ENCODE measurements at regions not wholly inside any gene's neighbourhood (a gene's known extent, or its start where the extent isn't known, plus 50 kb on each side); places are given as distances from the start of the nearest gene placed in this dataset.

DNA sequence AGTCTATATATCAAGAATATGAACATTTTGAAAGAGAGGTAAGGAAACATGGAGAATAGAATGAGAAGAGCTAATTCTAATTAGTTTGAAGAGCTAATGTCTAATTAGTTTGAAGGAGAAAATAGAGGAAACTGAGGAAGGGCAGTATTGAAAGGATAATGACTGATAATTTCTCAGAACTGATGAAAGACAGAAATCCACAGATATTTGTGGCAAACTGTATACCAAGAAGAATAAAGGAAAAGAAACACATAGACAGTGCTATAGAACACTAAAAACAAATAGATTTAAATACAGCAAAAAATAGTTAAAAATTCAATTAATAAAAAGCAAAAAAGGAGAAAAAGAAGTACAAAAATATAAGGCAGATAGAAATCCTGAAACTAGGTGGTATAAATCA lies 354.4 kb downstream of the QKI start:
- TF ChIP-seq CREB1 (IDR thresholded peaks at IDR 0.05; ENCODE audit: low read depth): no peak
- TF ChIP-seq EGR1 (IDR thresholded peaks at IDR 0.05): no peak
- TF ChIP-seq RAD21 (IDR thresholded peaks at IDR 0.05; ENCODE audit: low read depth): no peak
- TF ChIP-seq MAX (IDR thresholded peaks at IDR 0.05): no peak
- TF ChIP-seq TEAD4 (IDR thresholded peaks at IDR 0.05): no peak
- TF ChIP-seq REST (IDR thresholded peaks at IDR 0.05; ENCODE audit: low read depth): no peak
- TF ChIP-seq EP300 (IDR thresholded peaks at IDR 0.05; ENCODE audit: borderline replicate concordance): no peak
- no peak for TF ChIP-seq TCF12 (IDR thresholded peaks at IDR 0.05; ENCODE audit: low read depth)
- no peak for TF ChIP-seq ZBTB7A (IDR thresholded peaks at IDR 0.05; ENCODE audit: low read depth)
- no peak for TF ChIP-seq YY1 (IDR thresholded peaks at IDR 0.05; ENCODE audit: low read depth)
- TF ChIP-seq NFIC (IDR thresholded peaks at IDR 0.05): no peak
- no peak for TF ChIP-seq CEBPB (IDR thresholded peaks at IDR 0.05)
- no peak for TF ChIP-seq TAF1 (IDR thresholded peaks at IDR 0.05; ENCODE audit: low read depth)
